ENCODE measurements at regions not wholly inside any gene's neighbourhood (a gene's known extent, or its start where the extent isn't known, plus 50 kb on each side); places are given as distances from the start of the nearest gene placed in this dataset.

DNA sequence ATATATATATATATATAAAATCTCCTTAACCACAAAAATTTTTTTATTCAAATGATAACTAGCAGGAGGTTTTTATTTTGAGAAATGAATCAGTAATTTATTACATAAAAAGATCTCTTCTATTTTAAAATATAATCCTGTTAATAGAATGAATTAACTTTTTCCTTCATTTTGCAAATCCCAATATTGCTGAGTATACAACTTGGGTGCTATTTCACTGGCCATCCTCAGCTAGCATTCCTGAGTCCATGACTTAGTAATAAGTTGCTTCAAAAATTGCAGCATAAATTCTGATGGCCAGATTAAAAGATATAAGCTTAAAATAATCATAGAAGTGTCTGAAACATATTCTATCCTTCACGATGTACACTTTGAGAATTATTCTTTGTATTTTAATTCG lies 155.6 kb downstream of the FSIP2 start:
- TF ChIP-seq POLR2A (IDR thresholded peaks at IDR 0.05) = no peak
- TF ChIP-seq, protein P1, sequence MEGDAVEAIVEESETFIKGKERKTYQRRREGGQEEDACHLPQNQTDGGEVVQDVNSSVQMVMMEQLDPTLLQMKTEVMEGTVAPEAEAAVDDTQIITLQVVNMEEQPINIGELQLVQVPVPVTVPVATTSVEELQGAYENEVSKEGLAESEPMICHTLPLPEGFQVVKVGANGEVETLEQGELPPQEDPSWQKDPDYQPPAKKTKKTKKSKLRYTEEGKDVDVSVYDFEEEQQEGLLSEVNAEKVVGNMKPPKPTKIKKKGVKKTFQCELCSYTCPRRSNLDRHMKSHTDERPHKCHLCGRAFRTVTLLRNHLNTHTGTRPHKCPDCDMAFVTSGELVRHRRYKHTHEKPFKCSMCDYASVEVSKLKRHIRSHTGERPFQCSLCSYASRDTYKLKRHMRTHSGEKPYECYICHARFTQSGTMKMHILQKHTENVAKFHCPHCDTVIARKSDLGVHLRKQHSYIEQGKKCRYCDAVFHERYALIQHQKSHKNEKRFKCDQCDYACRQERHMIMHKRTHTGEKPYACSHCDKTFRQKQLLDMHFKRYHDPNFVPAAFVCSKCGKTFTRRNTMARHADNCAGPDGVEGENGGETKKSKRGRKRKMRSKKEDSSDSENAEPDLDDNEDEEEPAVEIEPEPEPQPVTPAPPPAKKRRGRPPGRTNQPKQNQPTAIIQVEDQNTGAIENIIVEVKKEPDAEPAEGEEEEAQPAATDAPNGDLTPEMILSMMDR (IDR thresholded peaks at IDR 0.05) = no peak
- TF ChIP-seq EP300 (IDR thresholded peaks at IDR 0.05) = no peak
- TF ChIP-seq POLR2AphosphoS5 (IDR thresholded peaks at IDR 0.05) = no peak
